K562 (cell line): ENCODE measurements at regions not wholly inside any gene's neighbourhood (a gene's known extent, or its start where the extent isn't known, plus 50 kb on each side); places are given as distances from the start of the nearest gene placed in this dataset.

Experiments
- ATAC-seq: fragments of 200-7000 bp; cut with Tn5 transposase; 3 replicates; pipeline ENCODE4 v1.9.1; 2020; ENCODE audit warnings: moderate library complexity
- BruUV-seq: library from RNA; stranded (reverse); fragments of 400-500 nt; replicated peaks from 2 replicates; lab custom pipeline; 2021; lab: Mats Ljungman, UMichigan
- CTCF ChIA-PET: fragments of 300-600 bp; formaldehyde crosslinking; extraction: SDS; loops from one replicate; lab custom pipeline; 2021; ENCODE audit warnings: low intra/inter-chr PET ratio; lab: Yijun Ruan, JAX
- POLR2A ChIA-PET: fragments of 300-600, 350-650 bp; sonication (Branson Sonifier 250); formaldehyde crosslinking; extraction: SDS; loops from one replicate; lab custom pipeline; 2021; ENCODE audit warnings: antibody characterized with exemption, inconsistent platforms; lab: Yijun Ruan, JAX
- DNase-seq, 4 experiments: peaks; one replicate each; pipeline versions ENCODE4 v3.0.0 to v3.0.0-alpha.2; 2011 to 2018; ENCODE audit warnings: low spot score in 3 of 4, mixed read lengths in 3 of 4; ENCODE audit errors: extremely low read depth in 1 of 4
- FAIRE-seq: peaks from 2 replicates; lab custom pipeline; 2011; peaks lifted over from hg19 to GRCh38; lab: Jason Lieb, UNC
- H2AFZ ChIP-seq: 2 replicates; pipeline ENCODE4 v1.6.0; 2011; ENCODE audit warnings: low read depth, low read length, control low read depth, inconsistent platforms
- H3K27ac ChIP-seq: fragments of 200-600 bp; 3 replicates; pipeline ENCODE4 v1.8.0; 2011; ENCODE audit warnings: low read depth, mild to moderate bottlenecking, control low read depth, inconsistent platforms, low read length, moderate library complexity, mixed read lengths; ENCODE audit errors: extremely low read depth
- H3K27me3 ChIP-seq, 2 experiments: fragments of 300-600 bp in 1 of 2; 2 replicates in 1 of 2; 3 replicates in 1 of 2; pipeline versions ENCODE4 v1.6.0 to v1.8.0; 2011; ENCODE audit warnings: inconsistent platforms in 2 of 2, low read length in 2 of 2, mild to moderate bottlenecking in 1 of 2, mixed read lengths in 1 of 2, moderate library complexity in 1 of 2; ENCODE audit not compliant: control insufficient read depth in 2 of 2, insufficient read depth in 2 of 2
- H3K36me3 ChIP-seq: fragments of 300-600 bp; 3 replicates; pipeline ENCODE4 v1.8.0; 2011; ENCODE audit warnings: mild to moderate bottlenecking, low read length, inconsistent platforms; ENCODE audit not compliant: control insufficient read depth, insufficient read depth
- H3K4me1 ChIP-seq, 2 experiments: fragments of 200-600 bp in 1 of 2; replicated peaks in 1 of 2; 2 replicates in 1 of 2; 3 replicates in 1 of 2; pipeline versions ENCODE4 v1.5.1 to v1.8.0; 2011; ENCODE audit warnings: inconsistent platforms in 2 of 2, low read length in 2 of 2, mild to moderate bottlenecking in 1 of 2, mixed read lengths in 1 of 2, moderate library complexity in 1 of 2; ENCODE audit not compliant: control insufficient read depth in 2 of 2, insufficient read depth in 2 of 2
- H3K4me2 ChIP-seq: 2 replicates; pipeline ENCODE4 v1.6.1; 2011; ENCODE audit warnings: low read length, control low read depth, inconsistent platforms, mixed read lengths; ENCODE audit not compliant: insufficient read depth
- H3K4me3 ChIP-seq: fragments of 200-600 bp; sonication (generic), shearing (Covaris generic); 2 replicates; pipeline ENCODE4 v1.5.1; 2016; ENCODE audit warnings: control low read depth, inconsistent platforms
- H3K79me2 ChIP-seq: fragments of 200-600 bp; 3 replicates; pipeline ENCODE4 v1.8.0; 2011; ENCODE audit warnings: low read length, inconsistent platforms; ENCODE audit not compliant: control insufficient read depth, insufficient read depth
- H3K9ac ChIP-seq, 2 experiments: 2 replicates each; pipeline versions ENCODE4 v1.6.0 to v1.6.1; 2011; ENCODE audit warnings: low read depth in 2 of 2, low read length in 2 of 2, control low read depth in 1 of 2, inconsistent platforms in 1 of 2, mild to moderate bottlenecking in 1 of 2, mixed read lengths in 1 of 2; ENCODE audit not compliant: insufficient read depth in 1 of 2
- H3K9me1 ChIP-seq: one replicate; pipeline ENCODE4 v1.6.0; 2011; ENCODE audit warnings: inconsistent platforms, mild to moderate bottlenecking, low read length, moderate library complexity; ENCODE audit not compliant: control insufficient read depth, insufficient read depth
- H3K9me3 ChIP-seq: replicated peaks from 2 replicates; pipeline ENCODE4 v1.5.1; 2011; ENCODE audit warnings: low read depth, low read length, inconsistent platforms; ENCODE audit not compliant: control insufficient read depth, insufficient read depth
- H4K20me1 ChIP-seq: replicated peaks from 2 replicates; pipeline ENCODE4 v1.6.1; 2011; ENCODE audit warnings: low read length, inconsistent platforms, mixed read lengths; ENCODE audit not compliant: control insufficient read depth, insufficient read depth
- CREB3L1 ChIP-seq: fragments of 450-650 bp; IDR thresholded peaks from 2 replicates; pipeline ENCODE4 v1.6.1; 2014; ENCODE audit warnings: low read depth, mild to moderate bottlenecking, moderate library complexity, borderline replicate concordance
- FIP1L1 ChIP-seq: fragments of 200-400 bp; formaldehyde crosslinking; IDR thresholded peaks from 2 replicates; pipeline ENCODE4 v1.6.1; 2018; ENCODE audit warnings: mild to moderate bottlenecking, low read depth, low read length; ENCODE audit not compliant: poor library complexity, severe bottlenecking
- FOXA1 ChIP-seq: fragments of 450-650 bp; IDR thresholded peaks from 2 replicates; pipeline ENCODE4 v1.6.1; 2016; ENCODE audit warnings: mild to moderate bottlenecking, borderline replicate concordance
- MIER1 ChIP-seq: fragments of 450-650 bp; IDR thresholded peaks from 2 replicates; pipeline ENCODE4 v1.6.1; 2016; ENCODE audit warnings: antibody characterized with exemption, mild to moderate bottlenecking, low read depth
- PHF20 ChIP-seq: fragments of 450-650 bp; IDR thresholded peaks from 2 replicates; pipeline ENCODE4 v1.6.1; 2018; ENCODE audit not compliant: partially characterized antibody
- RBM22 ChIP-seq: fragments of 200-400 bp; formaldehyde crosslinking; IDR thresholded peaks from 2 replicates; pipeline ENCODE4 v1.6.1; 2018; ENCODE audit warnings: low read length, low read depth; ENCODE audit not compliant: poor library complexity, severe bottlenecking
- RFX1 ChIP-seq: fragments of 450-650 bp; IDR thresholded peaks from 2 replicates; pipeline ENCODE4 v1.6.1; 2016; ENCODE audit warnings: mild to moderate bottlenecking, moderate library complexity
- SRSF7 ChIP-seq: fragments of 200-400 bp; formaldehyde crosslinking; optimal IDR thresholded peaks from 2 replicates; pipeline ENCODE3; 2017; ENCODE audit warnings: mild to moderate bottlenecking, low read depth, low read length
- TCF3 ChIP-seq: sonication (generic); formaldehyde crosslinking; IDR thresholded peaks from 2 replicates; pipeline ENCODE4 v1.4.0; 2020; ENCODE audit warnings: mild to moderate bottlenecking, missing genetic modification reagents
- ZC3H4 ChIP-seq: sonication (generic); formaldehyde crosslinking; IDR thresholded peaks from 2 replicates; pipeline ENCODE4 v1.9.0; 2021; ENCODE audit warnings: missing genetic modification reagents, borderline replicate concordance
- ZNF184 ChIP-seq: sonication (generic); formaldehyde crosslinking; IDR thresholded peaks from 2 replicates; pipeline ENCODE4 v1.5.0; 2020; ENCODE audit warnings: missing genetic modification reagents
- ZNF586 ChIP-seq: fragments of 450-650 bp; formaldehyde crosslinking; conservative IDR thresholded peaks from 2 replicates; pipeline ENCODE4 v1.4.0; 2020; ENCODE audit warnings: mild to moderate bottlenecking, moderate library complexity
- ZNF644 ChIP-seq: fragments of 200-800 bp; sonication (Bioruptor generic); IDR thresholded peaks from 2 replicates; pipeline ENCODE4 v1.6.1; 2016; ENCODE audit warnings: low read depth, missing genetic modification characterization, missing compliant biosample characterization
- ZNF707 ChIP-seq: fragments of 250-450 bp; sonication (Bioruptor Pico); conservative IDR thresholded peaks from 2 replicates; pipeline ENCODE4 v1.8.0; 2022; ENCODE audit warnings: inconsistent platforms, mild to moderate bottlenecking, moderate library complexity
- WGBS: fragments of 100-300 bp; shearing (Covaris generic); methylation state at CpG from one replicate; pipeline ENCODE4 v1.1.6; 2016; ENCODE audit warnings: low coverage, mixed read lengths; ENCODE audit not compliant: insufficient coverage; ENCODE audit errors: missing lambda C conversion rate; 5-methylcytosine and 5-hydroxymethylcytosine counted together
- in situ Hi-C: fragments of 300-500 bp; cut with MboI; formaldehyde crosslinking; loops from 4 replicates; pipeline ENCODE4 v1.15.0; 2018; ENCODE audit warnings: inconsistent platforms, mixed read lengths
- intact Hi-C: fragments of 100-400 bp; cut with micrococcal nuclease; formaldehyde crosslinking; loops from 2 replicates; pipeline ENCODE4 v1.14.2; 2022
- TF ChIP-seq, protein P1 (sequence below), 2 experiments: fragments of 450-650 bp; IDR thresholded peaks; 2 replicates each; pipeline ENCODE4 v1.6.1; 2018; ENCODE audit warnings: mild to moderate bottlenecking in 2 of 2, low read depth in 1 of 2; ENCODE audit not compliant: partially characterized antibody in 2 of 2
- TF ChIP-seq, protein P2 (sequence below): IDR thresholded peaks from 2 replicates; pipeline ENCODE4 v1.6.1; 2012; ENCODE audit warnings: low read depth, low read length, improper control_type of control experiment, borderline replicate concordance

GRCh38 chr1:96982118-96982517 lies 260.5 kb downstream of the PTBP2 start (continued):
- TF ChIP-seq, protein P1, sequence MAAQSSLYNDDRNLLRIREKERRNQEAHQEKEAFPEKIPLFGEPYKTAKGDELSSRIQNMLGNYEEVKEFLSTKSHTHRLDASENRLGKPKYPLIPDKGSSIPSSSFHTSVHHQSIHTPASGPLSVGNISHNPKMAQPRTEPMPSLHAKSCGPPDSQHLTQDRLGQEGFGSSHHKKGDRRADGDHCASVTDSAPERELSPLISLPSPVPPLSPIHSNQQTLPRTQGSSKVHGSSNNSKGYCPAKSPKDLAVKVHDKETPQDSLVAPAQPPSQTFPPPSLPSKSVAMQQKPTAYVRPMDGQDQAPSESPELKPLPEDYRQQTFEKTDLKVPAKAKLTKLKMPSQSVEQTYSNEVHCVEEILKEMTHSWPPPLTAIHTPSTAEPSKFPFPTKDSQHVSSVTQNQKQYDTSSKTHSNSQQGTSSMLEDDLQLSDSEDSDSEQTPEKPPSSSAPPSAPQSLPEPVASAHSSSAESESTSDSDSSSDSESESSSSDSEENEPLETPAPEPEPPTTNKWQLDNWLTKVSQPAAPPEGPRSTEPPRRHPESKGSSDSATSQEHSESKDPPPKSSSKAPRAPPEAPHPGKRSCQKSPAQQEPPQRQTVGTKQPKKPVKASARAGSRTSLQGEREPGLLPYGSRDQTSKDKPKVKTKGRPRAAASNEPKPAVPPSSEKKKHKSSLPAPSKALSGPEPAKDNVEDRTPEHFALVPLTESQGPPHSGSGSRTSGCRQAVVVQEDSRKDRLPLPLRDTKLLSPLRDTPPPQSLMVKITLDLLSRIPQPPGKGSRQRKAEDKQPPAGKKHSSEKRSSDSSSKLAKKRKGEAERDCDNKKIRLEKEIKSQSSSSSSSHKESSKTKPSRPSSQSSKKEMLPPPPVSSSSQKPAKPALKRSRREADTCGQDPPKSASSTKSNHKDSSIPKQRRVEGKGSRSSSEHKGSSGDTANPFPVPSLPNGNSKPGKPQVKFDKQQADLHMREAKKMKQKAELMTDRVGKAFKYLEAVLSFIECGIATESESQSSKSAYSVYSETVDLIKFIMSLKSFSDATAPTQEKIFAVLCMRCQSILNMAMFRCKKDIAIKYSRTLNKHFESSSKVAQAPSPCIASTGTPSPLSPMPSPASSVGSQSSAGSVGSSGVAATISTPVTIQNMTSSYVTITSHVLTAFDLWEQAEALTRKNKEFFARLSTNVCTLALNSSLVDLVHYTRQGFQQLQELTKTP (IDR thresholded peaks at IDR 0.05; ENCODE audit: low read depth in 1 of 2, partially characterized antibody in 2 of 2), result no peak
- no peak for TF ChIP-seq ZNF586
- TF ChIP-seq FOXA1, result no peak
- no peak for TF ChIP-seq PHF20
- TF ChIP-seq ZC3H4 (CRISPR knock-in tag), result no peak
- no peak for TF ChIP-seq ZNF707 (CRISPR knock-in tag)

DNA sequence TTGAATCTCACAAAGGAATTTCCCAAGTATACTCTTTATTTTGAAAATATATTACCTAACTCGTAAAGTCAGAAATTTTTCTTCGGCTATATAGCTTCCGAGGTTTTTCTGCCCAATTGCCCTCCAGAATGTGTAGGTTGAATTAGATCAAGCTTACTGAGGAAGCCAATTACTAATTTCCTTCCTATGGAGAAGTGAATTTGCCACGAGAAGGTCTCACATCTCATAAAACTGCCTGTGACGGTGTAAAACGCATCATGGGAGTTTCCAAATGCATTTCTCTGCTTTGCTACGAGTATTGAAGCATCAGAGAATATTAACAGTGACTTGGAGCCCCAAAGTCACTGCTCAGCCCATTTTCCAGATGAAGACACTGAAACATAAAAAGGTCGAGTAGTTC lies 262.3 kb downstream of the PTBP2 start:
- H3K9ac ChIP-seq, result no peak overlapping the region
- no peaks in the 10 kb centered on the region for H3K27me3 ChIP-seq
- H3K79me2 ChIP-seq, result no peaks in the 10 kb centered on the region
- FAIRE-seq (no peak), DNase-seq (no peak), ATAC-seq (no peak)
- no peak overlapping the region for H2AFZ ChIP-seq
- H3K9me1 ChIP-seq, result no peaks in the 10 kb centered on the region
- no TSS peak for BruUV-seq
- no peaks in the 10 kb centered on the region for H3K4me1 ChIP-seq
- no peak overlapping the region for H3K4me3 ChIP-seq
- CTCF ChIA-PET, result no interaction called here
- in situ Hi-C loops (no loop called here), intact Hi-C loops (no loop called here)
- no peaks in the 10 kb centered on the region for H4K20me1 ChIP-seq
- H3K9me3 ChIP-seq, result no peaks in the 10 kb centered on the region
- no peak overlapping the region for H3K27ac ChIP-seq
- no peak overlapping the region for H3K4me2 ChIP-seq
- WGBS, result 3% methylated on average over 8 of the region's 8 CpGs
- POLR2A ChIA-PET, result no interaction called here
- H3K36me3 ChIP-seq, result no peaks in the 10 kb centered on the region
- TF ChIP-seq, protein P2, sequence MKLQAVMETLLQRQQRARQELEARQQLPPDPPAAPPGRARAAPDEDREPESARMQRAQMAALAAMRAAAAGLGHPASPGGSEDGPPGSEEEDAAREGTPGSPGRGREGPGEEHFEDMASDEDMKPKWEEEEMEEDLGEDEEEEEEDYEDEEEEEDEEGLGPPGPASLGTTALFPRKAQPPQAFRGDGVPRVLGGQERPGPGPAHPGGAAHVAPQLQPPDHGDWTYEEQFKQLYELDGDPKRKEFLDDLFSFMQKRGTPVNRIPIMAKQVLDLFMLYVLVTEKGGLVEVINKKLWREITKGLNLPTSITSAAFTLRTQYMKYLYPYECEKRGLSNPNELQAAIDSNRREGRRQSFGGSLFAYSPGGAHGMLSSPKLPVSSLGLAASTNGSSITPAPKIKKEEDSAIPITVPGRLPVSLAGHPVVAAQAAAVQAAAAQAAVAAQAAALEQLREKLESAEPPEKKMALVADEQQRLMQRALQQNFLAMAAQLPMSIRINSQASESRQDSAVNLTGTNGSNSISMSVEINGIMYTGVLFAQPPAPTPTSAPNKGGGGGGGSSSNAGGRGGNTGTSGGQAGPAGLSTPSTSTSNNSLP, result no peak
- TF ChIP-seq MIER1, result no peak
- TF ChIP-seq SRSF7, result no peak
- no peak for TF ChIP-seq TCF3 (CRISPR knock-in tag)
- TF ChIP-seq ZNF644 (tag), result no peak
- TF ChIP-seq FIP1L1, result no peak
- no peak for TF ChIP-seq RFX1
- no peak for TF ChIP-seq RBM22
- TF ChIP-seq CREB3L1, result no peak
- TF ChIP-seq ZNF184 (CRISPR knock-in tag), result no peak
